HG02798 (cell line): ENCODE measurements at regions not wholly inside any gene's neighbourhood (a gene's known extent, or its start where the extent isn't known, plus 50 kb on each side); places are given as distances from the start of the nearest gene placed in this dataset.

Source experiments
- ATAC-seq: cut with Tn5 transposase; IDR thresholded peaks from one replicate; pipeline ENCODE4 v1.9.1; 2021; ENCODE audit warnings: mild to moderate bottlenecking; ENCODE audit not compliant: unreplicated experiment, poor library complexity

GRCh38 chr10:43966571-43966965, 317.9 kb upstream of the ZNF32 start:
- ATAC-seq, result no peak

GRCh38 chr10:43965918-43966570, 317.4 kb upstream of the ZNF32 start:
- no peak for ATAC-seq

- peak; percentile 47 for ATAC-seq
These were observed 316.6 kb upstream of the ZNF32 start for GRCh38 chr10:43965033-43965917.

GRCh38 chr10:43964486-43964885, 315.8 kb upstream of the ZNF32 start:
- ATAC-seq, result no peak

GRCh38 chr10:43963793-43964425, 315.2 kb upstream of the ZNF32 start:
- no peak for ATAC-seq

- ATAC-seq, result no peak
These were observed 314.7 kb upstream of the ZNF32 start for GRCh38 chr10:43963379-43963778.

- no peak for ATAC-seq
These were observed 313.9 kb upstream of the ZNF32 start for GRCh38 chr10:43962346-43963191.

GRCh38 chr10:43961523-43962345, 313.1 kb upstream of the ZNF32 start:
- ATAC-seq, result no peak

GRCh38 chr10:43960981-43961380, 312.3 kb upstream of the ZNF32 start:
- ATAC-seq, result no peak

- ATAC-seq, result no peak
These were observed 311.8 kb upstream of the ZNF32 start for GRCh38 chr10:43960477-43960876.

- ATAC-seq, result no peak
These were observed 311.4 kb upstream of the ZNF32 start for GRCh38 chr10:43960135-43960415.

- ATAC-seq, result no peak
These were observed 310.9 kb upstream of the ZNF32 start for GRCh38 chr10:43959364-43960134.

- no peak for ATAC-seq
These were observed 310.3 kb upstream of the ZNF32 start for GRCh38 chr10:43958964-43959363.

- ATAC-seq, result no peak
These were observed 309.4 kb upstream of the ZNF32 start for GRCh38 chr10:43958071-43958432.

- no peak for ATAC-seq
These were observed 308.8 kb upstream of the ZNF32 start for GRCh38 chr10:43957267-43958070.

GRCh38 chr10:43955978-43956377, 307.3 kb upstream of the ZNF32 start:
- no peak for ATAC-seq

GRCh38 chr10:43955002-43955596, 306.4 kb upstream of the ZNF32 start:
- ATAC-seq, result no peak

GRCh38 chr10:43953672-43954071, 305.0 kb upstream of the ZNF32 start:
- no peak for ATAC-seq
